ENCODE measurements at regions not wholly inside any gene's neighbourhood (a gene's known extent, or its start where the extent isn't known, plus 50 kb on each side); places are given as distances from the start of the nearest gene placed in this dataset.
"Not testable (repeated sequence)": the region's sequence is repeated elsewhere in the genome, so short reads cannot be mapped to it uniquely, and the experiment has no call there.

DNA sequence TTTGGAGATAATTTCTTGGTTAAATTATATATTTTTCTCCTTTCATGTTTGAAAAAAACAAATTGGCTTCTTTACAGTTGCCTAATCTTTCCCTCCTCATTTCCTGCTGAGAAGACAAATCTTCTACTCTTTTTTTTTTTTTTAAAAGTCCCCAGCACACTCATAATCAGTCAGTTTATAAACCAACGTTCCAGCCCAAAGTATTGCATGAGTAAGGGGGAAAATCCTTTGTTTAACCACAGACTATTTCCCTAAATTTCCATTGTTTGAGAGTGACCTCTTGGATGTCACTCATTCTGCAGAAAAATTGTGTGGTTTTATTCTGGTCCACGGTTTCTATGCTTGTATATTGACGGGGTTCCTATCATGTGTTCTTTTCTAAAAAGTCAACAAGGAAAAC is 55.1 kb upstream of the TLR4 start:
- no peak overlapping the region for H3K4me3 ChIP-seq (ENCODE audit: low read length)
- no peak for DNase-seq (ENCODE audit: low read depth, low spot score)

DNA sequence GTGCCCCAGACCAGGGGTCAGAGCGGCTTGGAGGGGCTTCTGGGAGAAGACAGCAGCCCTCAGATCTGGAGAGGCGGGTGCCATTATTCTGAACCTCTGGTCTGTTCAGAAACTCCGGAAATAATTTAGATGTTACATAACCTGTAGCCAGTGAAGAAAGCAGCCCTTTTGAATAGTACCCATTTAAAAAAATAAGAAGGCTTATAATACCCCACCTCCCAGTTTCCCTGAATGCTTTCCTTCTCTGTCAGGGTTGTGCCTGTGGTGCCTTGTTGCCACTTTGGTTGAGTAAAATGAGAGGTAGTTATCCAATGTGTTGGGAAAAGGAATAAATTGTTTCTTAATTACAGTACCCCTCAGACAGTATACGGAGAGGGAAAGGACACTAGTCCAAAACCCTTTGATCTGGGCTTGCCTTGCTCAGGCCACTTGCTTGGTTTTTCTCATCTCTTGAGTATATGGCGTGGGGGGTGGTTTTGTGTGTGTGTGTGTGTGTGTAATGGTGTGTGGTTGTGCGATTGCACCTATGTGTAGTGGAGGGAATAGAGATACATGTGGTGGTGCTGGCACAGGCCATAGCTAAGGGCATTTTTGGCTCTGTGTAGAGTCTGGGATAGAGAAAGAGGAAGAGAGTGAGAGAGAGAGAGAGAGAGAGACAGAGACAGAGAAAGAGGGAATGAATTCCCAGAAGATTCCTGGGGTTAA is 59.1 kb upstream of the TLR4 start:
- H3K4me3 ChIP-seq (ENCODE audit: low read length) = no peak overlapping the region
- no peak for DNase-seq (ENCODE audit: low read depth, low spot score)

DNA sequence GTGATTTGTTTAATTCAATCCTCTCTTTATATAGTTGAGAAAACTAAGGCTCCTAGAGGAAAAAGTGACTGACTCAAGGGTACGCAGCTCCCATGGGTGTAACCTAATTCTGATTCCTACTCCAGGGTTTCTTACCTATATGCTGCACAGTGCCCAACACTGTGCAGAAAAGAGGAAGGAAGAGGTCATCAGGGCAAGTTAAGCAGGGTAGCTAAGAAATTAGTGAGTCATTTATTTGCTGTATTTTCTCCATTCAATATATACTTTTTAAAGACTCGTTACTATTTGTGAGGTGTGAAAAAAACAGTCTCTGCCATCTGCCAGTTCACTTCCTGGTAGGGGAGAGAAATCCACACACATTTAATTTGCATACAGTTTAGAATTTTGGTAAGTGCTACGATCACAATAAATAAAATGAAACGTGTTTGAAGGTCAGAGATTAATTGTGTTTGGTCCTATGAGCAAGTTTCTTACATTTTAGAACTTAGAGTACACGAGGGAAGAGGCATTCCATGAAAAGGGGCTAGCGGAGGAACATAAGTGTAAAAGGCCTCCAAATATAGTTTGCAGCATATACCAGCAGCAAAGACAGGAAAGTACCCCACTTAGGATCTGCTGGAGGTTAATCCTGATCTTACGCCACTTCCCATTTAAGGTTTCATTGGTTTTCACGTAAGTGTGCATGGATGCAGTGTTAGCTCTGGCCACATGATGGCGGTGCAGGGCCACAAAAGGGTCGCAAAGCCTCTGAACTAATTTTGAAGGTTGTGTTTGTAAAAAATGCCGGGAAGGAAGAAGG is 59.9 kb upstream of the TLR4 start:
- peak; percentile 52 for DNase-seq (ENCODE audit: low read depth, low spot score)
- H3K4me3 ChIP-seq (ENCODE audit: low read length) = no peak overlapping the region

DNA sequence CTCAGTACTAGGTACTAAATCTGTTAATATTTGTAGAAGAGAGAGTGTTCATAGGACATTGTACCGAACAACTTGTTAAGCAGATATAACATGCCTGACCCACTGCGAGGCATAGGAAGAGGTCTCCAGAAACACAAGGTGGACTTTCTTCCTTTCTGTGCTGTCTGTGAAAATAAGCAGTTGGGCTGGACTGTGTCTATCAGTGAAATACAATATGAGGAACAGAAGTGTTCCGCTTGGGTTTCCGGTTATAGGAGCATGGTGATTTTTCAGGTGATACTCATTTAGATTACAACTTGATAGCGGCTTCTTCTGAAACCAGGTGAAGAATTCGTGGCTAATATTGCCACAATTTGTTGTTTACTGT is 60.9 kb upstream of the TLR4 start:
- DNase-seq (ENCODE audit: low read depth, low spot score) = no peak
- H3K4me3 ChIP-seq (ENCODE audit: low read length) = no peak overlapping the region

DNA sequence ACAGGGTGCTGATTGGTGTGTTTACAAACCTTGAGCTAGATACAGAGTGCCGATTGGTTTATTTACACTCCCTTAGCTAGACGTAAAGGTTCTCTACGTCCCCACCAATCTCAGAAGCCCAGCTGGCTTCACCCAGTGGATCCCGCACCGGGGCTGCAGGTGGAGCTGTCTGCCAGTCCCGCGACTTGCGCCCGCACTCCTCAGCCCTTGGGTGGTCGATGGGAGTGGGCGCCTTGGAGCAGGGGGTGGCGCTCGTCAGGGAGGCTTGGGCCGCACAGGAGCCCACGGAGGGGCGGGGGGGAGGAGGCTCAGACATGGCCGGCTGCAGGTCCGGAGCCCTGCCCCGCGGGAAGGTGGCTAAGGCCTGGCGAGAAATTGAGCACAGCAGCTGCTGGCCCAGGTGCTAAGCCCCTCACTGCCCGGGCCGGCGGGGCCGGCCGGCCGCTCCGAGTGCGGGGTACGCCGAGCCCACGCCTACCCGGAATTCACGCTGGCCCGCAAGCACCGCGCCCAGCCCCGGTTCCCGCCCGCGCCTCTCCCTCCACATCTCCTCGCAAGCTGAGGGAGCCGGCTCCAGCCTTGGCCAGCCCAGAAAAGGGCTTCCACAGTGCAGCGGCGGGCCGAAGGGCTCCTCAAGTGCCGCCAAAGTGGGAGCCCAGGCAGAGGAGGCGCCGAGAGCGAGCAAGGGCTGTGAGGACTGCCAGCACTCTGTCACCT is 61.5 kb upstream of the TLR4 start:
- H3K4me3 ChIP-seq (ENCODE audit: low read length); DNase-seq (ENCODE audit: low read depth, low spot score): not testable (repeated sequence)

DNA sequence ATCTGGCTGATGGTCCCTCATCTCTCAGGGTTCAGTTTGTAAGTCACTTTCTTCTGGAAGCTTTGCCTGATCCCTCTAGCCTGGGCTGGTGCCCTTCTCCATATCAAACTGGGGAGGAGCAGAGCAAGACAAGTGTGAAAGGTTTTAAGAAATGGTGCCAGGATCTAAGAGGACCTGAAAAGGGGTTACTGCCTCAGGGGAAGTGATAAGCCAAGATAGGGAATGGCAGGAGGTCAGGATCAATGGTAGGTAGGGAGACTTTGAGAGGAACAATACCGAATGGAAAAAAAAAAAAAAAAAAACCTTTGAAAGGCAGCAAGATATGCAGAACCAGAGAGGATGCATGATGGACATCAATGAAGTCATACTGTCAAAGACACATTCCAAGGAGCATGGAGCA is 67.5 kb upstream of the TLR4 start:
- no peak overlapping the region for H3K4me3 ChIP-seq (ENCODE audit: low read length)
- no peak for DNase-seq (ENCODE audit: low read depth, low spot score)

DNA sequence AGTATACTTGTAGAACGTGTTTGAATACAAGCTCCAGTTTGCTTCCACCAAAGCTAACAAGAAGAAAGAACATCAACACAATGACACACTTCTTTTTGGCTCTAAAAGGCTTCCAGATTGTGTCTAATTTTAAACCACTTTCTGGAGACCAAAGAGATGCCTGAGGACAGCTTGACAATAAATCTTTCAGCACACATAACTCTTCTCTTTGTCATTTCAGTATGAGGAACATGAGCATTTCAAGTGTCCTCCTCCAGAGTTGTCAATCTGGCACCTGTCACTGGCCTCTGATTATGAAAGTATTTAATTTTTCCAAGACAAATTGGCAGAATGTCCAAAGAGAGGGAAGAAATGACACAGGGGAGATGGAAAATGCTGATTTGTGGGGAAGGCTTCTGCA is 79.0 kb upstream of the TLR4 start:
- H3K4me3 ChIP-seq (ENCODE audit: low read length) = no peak overlapping the region
- no peak for DNase-seq (ENCODE audit: low read depth, low spot score)

DNA sequence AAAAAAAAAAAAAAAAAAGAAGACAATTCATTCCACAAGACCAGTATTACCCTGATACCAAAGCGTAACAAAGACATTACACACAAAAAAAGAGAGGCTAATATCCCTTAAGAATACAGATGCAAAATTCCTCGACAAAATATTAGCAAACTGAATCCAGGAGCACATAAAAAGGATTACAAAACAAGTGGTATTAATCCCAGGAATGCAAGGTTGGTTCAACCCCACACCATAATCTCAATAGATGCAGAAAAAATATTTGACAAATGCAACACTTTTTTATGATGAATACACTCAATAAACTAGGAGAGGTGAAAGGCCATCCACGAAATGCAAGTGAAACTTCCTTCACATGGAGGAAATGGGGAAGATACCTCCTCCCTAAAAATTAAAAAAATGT is 80.1 kb upstream of the TLR4 start:
- DNase-seq (ENCODE audit: low read depth, low spot score) = no peak
- H3K4me3 ChIP-seq (ENCODE audit: low read length) = no peak overlapping the region

DNA sequence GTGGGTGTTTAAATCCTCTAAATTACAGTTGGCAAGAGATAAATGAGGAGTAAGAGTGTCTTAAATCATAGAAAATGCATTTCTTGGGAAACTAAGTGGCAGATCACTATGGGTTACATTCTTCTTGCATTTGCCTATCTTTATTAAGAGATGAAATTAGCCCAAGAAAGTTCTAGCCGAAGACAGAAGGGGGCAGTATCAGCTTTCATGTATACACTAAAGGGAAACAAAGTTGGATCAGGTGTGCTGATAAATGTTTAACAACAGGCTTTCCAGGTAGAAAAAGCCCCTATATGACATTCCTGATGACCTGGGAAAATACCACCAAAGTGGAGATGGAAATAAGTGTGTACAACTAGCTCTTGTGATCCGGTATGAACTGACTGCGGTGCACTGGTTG is 81.9 kb upstream of the TLR4 start:
- no peak for DNase-seq (ENCODE audit: low read depth, low spot score)

DNA sequence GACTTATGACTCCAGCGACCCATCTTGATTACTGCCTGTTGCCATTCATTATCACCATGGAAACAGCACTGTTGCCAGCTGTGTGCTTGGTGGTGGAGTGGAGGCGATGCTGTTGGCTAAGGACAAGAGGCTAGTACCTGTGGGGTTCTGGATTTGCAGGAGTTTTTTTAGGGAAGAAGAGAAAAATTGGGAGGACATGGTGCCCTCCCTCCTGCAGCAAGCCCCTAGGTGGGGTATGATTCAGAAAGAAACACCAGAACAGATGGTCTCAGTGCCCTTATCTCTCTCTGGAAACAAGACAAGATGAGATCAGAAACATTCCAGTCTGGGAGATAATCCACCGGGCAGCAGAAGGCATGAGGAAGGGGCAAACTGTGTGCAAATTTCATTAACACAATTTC is 87.8 kb upstream of the TLR4 start:
- no peak for DNase-seq (ENCODE audit: low read depth, low spot score)
- H3K4me3 ChIP-seq (ENCODE audit: low read length) = no peak overlapping the region

More for the DNA sequence above, 81.9 kb upstream of the TLR4 start:
- no peak overlapping the region for H3K4me3 ChIP-seq (ENCODE audit: low read length)

DNA sequence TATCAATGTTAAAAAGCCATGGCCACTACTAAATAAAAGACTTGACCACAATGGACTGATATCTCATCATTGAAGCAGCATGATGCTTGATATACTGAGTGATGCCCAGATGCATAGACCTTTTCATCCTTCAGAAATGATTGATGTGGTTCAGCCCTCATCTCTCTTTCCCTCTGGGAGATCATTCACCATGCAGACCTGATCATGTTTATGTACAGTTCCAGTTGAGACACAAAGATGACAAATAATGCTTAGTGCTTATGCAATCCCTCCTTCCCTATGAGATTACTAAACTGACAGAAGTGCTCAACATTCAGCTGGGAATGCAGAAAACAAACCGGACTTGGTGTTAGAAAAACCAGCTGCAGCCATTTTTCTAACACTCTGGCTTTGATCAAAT is 91.9 kb upstream of the TLR4 start:
- DNase-seq (ENCODE audit: low read depth, low spot score) = no peak
- no peak overlapping the region for H3K4me3 ChIP-seq (ENCODE audit: low read length)

DNA sequence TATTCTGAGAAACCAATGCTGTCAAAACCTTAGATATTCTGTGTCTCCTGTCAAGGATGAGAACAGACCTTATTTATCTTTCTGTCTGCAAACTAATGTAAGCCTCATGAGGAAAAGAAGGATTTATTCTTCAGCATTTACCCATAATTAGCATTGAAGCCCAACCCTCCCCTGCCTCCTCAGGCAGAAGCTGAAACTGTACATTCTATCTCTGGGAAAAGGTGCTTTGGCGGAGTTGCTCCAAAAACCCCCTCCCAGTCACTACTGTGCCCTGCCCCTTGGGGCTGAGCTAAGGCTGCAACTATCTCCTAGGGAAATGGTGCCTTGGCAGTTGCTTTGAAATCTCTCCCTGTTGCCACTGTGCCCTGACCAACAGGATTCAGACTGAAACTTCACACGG is 106.2 kb upstream of the TLR4 start:
- DNase-seq (ENCODE audit: low read depth, low spot score) = no peak
- H3K4me3 ChIP-seq (ENCODE audit: low read length) = no peak overlapping the region

DNA sequence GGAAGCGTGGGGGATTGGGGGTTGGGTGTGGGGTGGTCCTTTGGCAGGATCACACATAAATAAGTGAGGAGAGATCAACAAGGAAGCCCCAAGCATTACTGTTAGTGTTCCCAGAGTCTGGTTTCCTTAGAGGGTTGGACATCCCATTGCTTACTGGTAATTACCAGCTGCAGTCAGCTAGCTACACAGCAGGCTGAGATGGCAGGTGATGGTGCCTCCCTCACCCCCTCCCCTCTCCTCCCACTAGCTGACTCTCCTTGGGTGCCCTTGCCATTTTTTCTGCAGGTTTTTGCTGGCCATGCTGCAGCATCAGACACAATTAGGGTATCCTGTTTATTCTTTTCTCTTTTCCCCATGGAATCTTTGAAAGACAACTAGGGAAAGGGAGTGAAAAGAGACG is 107.5 kb upstream of the TLR4 start:
- H3K4me3 ChIP-seq (ENCODE audit: low read length) = no peak overlapping the region
- DNase-seq (ENCODE audit: low read depth, low spot score) = no peak

DNA sequence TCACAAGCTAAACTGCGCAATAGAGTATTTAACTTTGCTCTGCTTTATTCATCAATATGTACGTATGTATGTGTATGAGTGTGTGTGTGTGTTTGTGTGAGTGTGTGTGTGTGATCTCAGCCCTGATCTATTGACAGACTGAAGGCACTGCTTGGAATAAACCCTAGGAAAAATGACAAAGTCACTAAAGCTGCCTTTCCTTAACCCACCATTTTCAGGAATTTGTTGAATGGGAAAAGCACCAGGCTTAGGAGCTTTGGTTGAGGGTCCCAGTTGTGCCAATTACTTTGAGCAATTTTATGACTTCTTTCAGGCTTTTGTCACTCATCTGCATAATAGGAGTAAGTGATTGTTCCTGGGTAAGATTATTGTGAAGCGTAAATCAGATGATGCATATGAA is 108.6 kb upstream of the TLR4 start:
- no peak for DNase-seq (ENCODE audit: low read depth, low spot score)
- no peak overlapping the region for H3K4me3 ChIP-seq (ENCODE audit: low read length)

DNA sequence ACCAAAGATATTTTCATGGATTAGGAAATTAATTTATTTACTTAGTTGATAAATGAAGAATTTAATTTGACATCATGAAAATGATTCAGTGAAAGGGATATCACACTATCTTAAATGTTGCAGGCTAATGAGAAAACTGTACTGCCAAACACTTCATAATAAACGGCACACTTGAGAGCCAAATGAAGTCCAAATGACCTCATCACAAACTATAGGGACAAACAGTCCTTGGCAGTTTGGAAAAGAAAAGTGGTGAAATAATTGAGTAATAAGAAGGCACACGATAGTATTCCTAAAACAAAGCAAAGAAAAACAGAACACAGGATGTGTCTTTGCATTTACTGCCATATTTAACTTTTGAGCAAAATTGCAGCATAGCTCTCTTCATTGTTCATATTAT is 116.9 kb upstream of the TLR4 start:
- no peak for DNase-seq (ENCODE audit: low read depth, low spot score)
- no peak overlapping the region for H3K4me3 ChIP-seq (ENCODE audit: low read length)

DNA sequence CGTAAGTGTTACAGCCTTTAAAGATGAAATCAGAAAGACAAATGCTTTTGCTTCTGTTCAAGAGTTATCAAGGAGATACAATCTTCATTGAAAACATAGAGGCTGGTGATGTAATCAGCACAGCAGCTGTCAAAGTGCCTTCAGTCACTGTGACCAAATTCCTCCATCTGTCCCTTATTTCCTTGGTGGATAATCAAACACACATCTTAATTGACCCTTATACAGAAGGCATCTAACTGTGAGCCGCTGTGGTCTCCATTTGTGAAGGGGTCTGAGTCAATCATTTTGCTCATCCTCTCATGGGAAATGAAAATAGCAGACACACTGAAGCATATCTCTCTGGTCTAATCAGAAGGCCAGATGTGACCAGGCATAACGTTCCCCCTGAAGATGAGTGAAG is 130.1 kb upstream of the TLR4 start:
- DNase-seq (ENCODE audit: low read depth, low spot score) = no peak
- H3K4me3 ChIP-seq (ENCODE audit: low read length) = no peak overlapping the region

DNA sequence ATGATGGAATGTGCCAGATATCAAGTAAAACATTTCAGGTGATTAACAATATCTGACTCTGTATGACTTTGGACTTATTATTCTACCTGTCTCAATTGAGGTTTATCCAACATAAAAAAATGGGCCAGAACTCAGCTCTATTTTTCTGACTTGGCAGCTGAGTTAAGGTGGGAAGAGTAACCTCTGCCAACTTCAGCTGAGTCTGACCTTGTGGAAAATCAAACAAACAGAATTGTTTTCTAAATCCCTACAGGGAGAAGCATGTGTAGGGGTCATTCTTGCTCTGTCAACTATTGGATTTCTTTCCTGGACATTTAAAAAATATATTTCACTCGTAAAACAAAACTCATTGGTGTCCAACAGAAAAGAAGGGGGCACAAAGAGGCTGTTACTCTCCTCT is 139.4 kb upstream of the TLR4 start:
- no peak for DNase-seq (ENCODE audit: low read depth, low spot score)
- no peak overlapping the region for H3K4me3 ChIP-seq (ENCODE audit: low read length)

DNA sequence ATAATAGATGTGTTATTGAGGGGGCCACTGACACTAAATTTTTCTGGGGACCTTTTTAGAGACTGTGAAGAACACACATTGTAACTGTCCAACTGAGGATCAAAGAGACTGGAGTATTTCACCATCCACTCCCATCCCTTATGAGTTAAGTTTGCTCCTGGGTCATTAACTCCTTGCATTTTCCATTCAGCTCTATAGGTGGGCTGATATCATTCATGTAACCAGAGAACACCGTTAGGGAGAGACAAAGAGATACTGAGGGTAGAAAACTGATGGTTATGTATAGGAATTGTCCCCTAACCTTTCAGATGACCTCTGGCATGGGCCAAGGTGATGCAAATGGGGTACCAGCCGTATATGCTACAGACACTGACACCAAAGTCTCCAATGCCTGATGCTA is 142.4 kb upstream of the TLR4 start:
- no peak for DNase-seq (ENCODE audit: low read depth, low spot score)
- H3K4me3 ChIP-seq (ENCODE audit: low read length) = no peak overlapping the region

DNA sequence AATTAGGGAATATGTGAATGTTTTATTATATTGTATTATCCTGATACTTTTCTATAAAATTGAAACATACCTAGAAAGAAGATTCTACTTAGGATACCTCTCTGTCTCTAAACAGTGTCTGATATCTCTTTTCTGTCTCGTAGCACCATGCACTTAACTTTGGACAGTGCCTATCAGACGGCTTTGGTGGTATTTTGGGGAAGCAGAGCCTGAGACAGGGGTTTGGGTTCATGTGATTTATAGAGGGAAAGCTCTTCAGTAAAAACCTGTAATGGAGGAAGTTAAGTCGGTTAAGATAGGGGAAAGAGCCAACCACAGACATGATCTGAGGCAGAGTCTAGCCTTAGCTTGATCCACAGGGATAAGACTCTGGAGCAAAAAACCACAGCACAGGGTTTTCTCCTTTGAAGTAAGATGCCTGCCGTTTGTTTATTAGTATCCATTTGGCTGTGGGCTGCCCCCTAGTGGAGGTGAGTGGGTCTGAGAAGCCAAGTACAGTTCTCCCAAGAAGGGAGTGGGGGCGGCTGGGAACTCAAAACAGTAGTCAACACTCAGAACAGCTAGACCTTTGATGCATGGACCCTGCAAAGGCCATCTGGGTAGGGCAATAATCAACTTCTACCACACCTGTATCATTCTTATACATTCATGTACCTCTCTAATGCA is 141.2 kb upstream of the ASTN2 start:
- no peak overlapping the region for H3K4me3 ChIP-seq (ENCODE audit: low read length)
- DNase-seq (ENCODE audit: low read depth, low spot score) = peak; percentile 47

DNA sequence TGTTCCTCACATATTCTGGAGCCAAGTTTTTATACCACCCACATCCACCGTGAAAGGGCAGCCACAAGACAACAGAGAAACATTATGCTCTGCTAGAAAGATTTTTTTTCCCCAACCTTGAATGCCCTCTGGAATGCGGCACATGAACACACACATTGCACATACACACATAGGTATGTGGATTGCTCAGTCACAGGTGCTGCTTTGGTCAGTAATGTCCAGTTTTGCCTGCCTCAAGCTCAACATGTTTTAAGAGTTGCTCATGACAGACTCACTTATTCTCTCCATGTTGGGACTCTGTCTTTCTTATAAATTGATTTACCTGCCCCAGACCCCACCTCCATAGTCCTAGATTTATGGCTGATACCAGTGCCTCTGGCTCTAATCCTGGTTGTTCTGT is 138.0 kb upstream of the ASTN2 start:
- DNase-seq (ENCODE audit: low read depth, low spot score) = no peak

More for the DNA sequence above, 138.0 kb upstream of the ASTN2 start:
- H3K4me3 ChIP-seq (ENCODE audit: low read length) = no peak overlapping the region

Data from Jurkat, Clone E6-1 (cell line).